Ovary (tissue), 7 donors: ENCODE measurements at regions not wholly inside any gene's neighbourhood (a gene's known extent, or its start where the extent isn't known, plus 50 kb on each side); places are given as distances from the start of the nearest gene placed in this dataset.

Experiments
- DNase-seq, 5 donors: peaks; one replicate each; pipeline ENCODE4 v3.0.0-alpha.2; 2019 to 2020
- H3K27ac ChIP-seq, 2 donors: fragments of 200-600 bp; one replicate each; pipeline versions ENCODE4 v1.5.1 to v1.8.0; 2019 to 2022
- H3K27me3 ChIP-seq: fragments of 200-600 bp; one replicate; pipeline ENCODE4 v1.8.0; 2022
- H3K36me3 ChIP-seq: fragments of 200-600 bp; sonication (generic); one replicate; pipeline ENCODE4 v1.5.1; 2019
- H3K4me1 ChIP-seq: one replicate; pipeline ENCODE4 v1.8.1; 2013; ENCODE audit warnings: mild to moderate bottlenecking, moderate library complexity; ENCODE audit not compliant: insufficient read depth
- H3K4me3 ChIP-seq: fragments of 200-600 bp; sonication (generic); one replicate; pipeline ENCODE4 v1.5.1; 2017
- H3K9me3 ChIP-seq, 2 donors: fragments of 200-600 bp in 1 of 2; sonication (generic) in 1 of 2; one replicate each; pipeline versions ENCODE4 v1.5.1 to v1.8.1; 2013 to 2019; ENCODE audit warnings: mild to moderate bottlenecking in 1 of 2, moderate library complexity in 1 of 2
- CTCF ChIP-seq, 3 donors: fragments of 450-650 bp in 2 of 3; fragments of 200-600 bp in 1 of 3; IDR thresholded peaks; one replicate each; pipeline versions ENCODE4 v1.5.1 to v1.8.0; 2016 to 2022; ENCODE audit warnings: antibody characterized with exemption in 3 of 3, mild to moderate bottlenecking in 1 of 3
- EP300 ChIP-seq: sonication (generic); formaldehyde crosslinking; IDR thresholded peaks from one replicate; pipeline ENCODE4 v1.6.1; 2017; ENCODE audit warnings: antibody characterized with exemption
- POLR2A ChIP-seq: fragments of 450-650 bp; IDR thresholded peaks from one replicate; pipeline ENCODE4 v1.6.1; 2017; ENCODE audit warnings: antibody characterized with exemption, mild to moderate bottlenecking, moderate library complexity
- WGBS, 3 donors: extraction: QIAGEN DNeasy Blood & Tissue Kit in 1 of 3; methylation state at CpG; one replicate each; pipeline versions ENCODE4 v1.1.5 to v1.1.7; 2013 to 2017; 5-methylcytosine and 5-hydroxymethylcytosine counted together
- intact Hi-C, 4 donors: fragments of 100-400 bp; cut with DNase I; formaldehyde crosslinking; loops; one replicate each; pipeline versions ENCODE4 v1.11.0 to v1.15.1; 2022 to 2023
- donor health status: DM: no; HTN: no; CAD: no; lungs with moderate emphysema.
- donor health status: DM: no; HTN: no; CAD: no.
- donor health status: Bipolar disorder and iron deficiency.
- donor health status: DM: no; HTN: no; CAD: no.
- donor health status: DM: yes; HTN: yes; CAD: no.

GRCh38 chr16:79497606-79498350 is 102.8 kb downstream of the MAF start:
- DNase-seq, result no peak
- intact Hi-C loops, result no loop called here
- Histone ChIP-seq H3K9me3 (no peaks in the 10 kb centered on the region), H3K36me3 (no peaks in the 10 kb centered on the region), H3K27me3 (no peaks in the 10 kb centered on the region), H3K4me3 (no peak overlapping the region), H3K4me1 (no peaks in the 10 kb centered on the region), H3K27ac (no peak overlapping the region)
- TF ChIP-seq CTCF (IDR thresholded peaks at IDR 0.05) (no peak), POLR2A (no peak), EP300 (no peak)
- WGBS, 3 donors, result 93 to 98% (median 96%) methylated on average over 6 of the region's 6 CpGs

DNA sequence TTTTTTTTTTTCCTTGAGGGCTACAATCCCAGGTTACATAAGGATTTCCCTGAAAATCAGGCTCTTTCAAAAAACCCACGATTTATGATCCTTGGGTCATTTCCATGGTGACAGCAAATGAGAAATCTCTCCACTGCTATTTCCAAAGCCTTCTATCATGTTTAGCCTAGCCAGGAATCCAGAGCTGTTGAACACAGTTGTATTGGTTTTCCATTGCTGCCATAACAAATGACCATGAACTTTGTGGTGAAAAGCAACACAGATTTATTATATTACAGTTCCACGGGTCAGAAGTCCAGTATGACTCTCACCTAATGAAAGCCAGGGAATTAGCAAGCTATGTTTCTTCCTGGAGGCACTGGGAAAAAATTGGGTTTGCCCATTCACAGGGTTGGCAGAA is 106.6 kb downstream of the MAF start:
- Histone ChIP-seq H3K4me1 (no peaks in the 10 kb centered on the region), H3K27ac (no peak overlapping the region), H3K27me3 (no peaks in the 10 kb centered on the region), H3K4me3 (no peak overlapping the region), H3K9me3 (no peaks in the 10 kb centered on the region), H3K36me3 (no peaks in the 10 kb centered on the region)
- TF ChIP-seq EP300, result no peak
- no peak for TF ChIP-seq POLR2A
- TF ChIP-seq CTCF (IDR thresholded peaks at IDR 0.05), result no peak
- no peak for DNase-seq
- intact Hi-C loops, result no loop called here
- WGBS, 3 donors, result 5 to 27% (median 7%) methylated on average over 2 of the region's 2 CpGs

- DNase-seq, result no peak
- TF ChIP-seq CTCF (IDR thresholded peaks at IDR 0.05) (no peak), EP300 (no peak), POLR2A (no peak)
- Histone ChIP-seq H3K9me3 (no peaks in the 10 kb centered on the region), H3K4me3 (no peak overlapping the region), H3K27ac (no peak overlapping the region), H3K36me3 (no peaks in the 10 kb centered on the region), H3K4me1 (no peaks in the 10 kb centered on the region), H3K27me3 (no peaks in the 10 kb centered on the region)
- 85 to 88% (median 87%) methylated on average over 10 of the region's 10 CpGs for WGBS, 3 donors
- intact Hi-C loops, result no loop called here
These were observed 108.5 kb downstream of the MAF start for GRCh38 chr16:79492036-79492435.

GRCh38 chr16:79485020-79485419 is 115.5 kb downstream of the MAF start:
- H3K4me1 ChIP-seq, result no peaks in the 10 kb centered on the region
- no peaks in the 10 kb centered on the region for H3K36me3 ChIP-seq
- no peak overlapping the region for H3K27ac ChIP-seq
- H3K9me3 ChIP-seq, result no peaks in the 10 kb centered on the region
- no peak for DNase-seq
- TF ChIP-seq CTCF (IDR thresholded peaks at IDR 0.05), result no peak
- TF ChIP-seq EP300, result no peak
- no peak for TF ChIP-seq POLR2A
- intact Hi-C loops, result no loop called here
- no peak overlapping the region for H3K4me3 ChIP-seq
- no peaks in the 10 kb centered on the region for H3K27me3 ChIP-seq
- 93 to 95% (median 94%) methylated on average over 3 of the region's 3 CpGs for WGBS, 3 donors
